AG04449 (cell line): ENCODE measurements at regions not wholly inside any gene's neighbourhood (a gene's known extent, or its start where the extent isn't known, plus 50 kb on each side); places are given as distances from the start of the nearest gene placed in this dataset.

Experiments used
- CTCF ChIA-PET: fragments of 350-600 bp; formaldehyde crosslinking; extraction: SDS; loops from one replicate; lab custom pipeline; 2021; ENCODE audit warnings: antibody characterized with exemption; lab: Yijun Ruan, JAX
- POLR2A ChIA-PET: fragments of 400-600, 350-600 bp; formaldehyde crosslinking; extraction: SDS; loops from one replicate; lab custom pipeline; 2020; ENCODE audit warnings: antibody characterized with exemption, inconsistent platforms; lab: Yijun Ruan, JAX
- DNase-seq: peaks from one replicate; pipeline ENCODE4 v3.0.0-alpha.2; 2010; ENCODE audit warnings: low read depth, low spot score
- H3K4me3 ChIP-seq: 2 replicates; pipeline ENCODE4 v1.5.1; 2011; ENCODE audit warnings: low read depth, mild to moderate bottlenecking, control low read depth, low read length
- TF ChIP-seq, protein P1 (sequence below): IDR thresholded peaks from one replicate; pipeline ENCODE4 v1.5.1; 2011; ENCODE audit warnings: mild to moderate bottlenecking, moderate library complexity, low read length, control low read depth, inconsistent platforms; ENCODE audit not compliant: insufficient read depth; ENCODE audit errors: missing control alignments

DNA sequence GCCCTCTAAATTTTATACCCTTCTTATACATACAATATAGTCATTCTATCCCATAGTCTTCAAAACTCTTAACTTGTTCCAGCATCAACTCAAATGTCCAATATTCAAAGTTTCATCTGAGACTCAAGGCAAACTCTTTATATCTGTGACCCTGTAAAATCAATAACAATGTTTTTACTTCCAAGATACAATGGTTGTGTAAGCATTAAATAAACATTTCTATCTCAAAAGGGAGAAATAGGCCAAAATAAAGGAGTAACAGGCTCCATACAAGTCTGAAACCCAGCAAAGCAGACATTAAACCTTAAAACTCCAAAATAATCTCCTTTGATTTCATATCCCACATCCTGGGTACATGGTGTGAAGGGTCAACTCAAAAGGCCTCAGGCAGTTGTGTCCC, 1299.1 kb downstream of the MRPL39 start:
- POLR2A ChIA-PET, result no interaction called here
- no peak overlapping the region for H3K4me3 ChIP-seq
- TF ChIP-seq, protein P1, sequence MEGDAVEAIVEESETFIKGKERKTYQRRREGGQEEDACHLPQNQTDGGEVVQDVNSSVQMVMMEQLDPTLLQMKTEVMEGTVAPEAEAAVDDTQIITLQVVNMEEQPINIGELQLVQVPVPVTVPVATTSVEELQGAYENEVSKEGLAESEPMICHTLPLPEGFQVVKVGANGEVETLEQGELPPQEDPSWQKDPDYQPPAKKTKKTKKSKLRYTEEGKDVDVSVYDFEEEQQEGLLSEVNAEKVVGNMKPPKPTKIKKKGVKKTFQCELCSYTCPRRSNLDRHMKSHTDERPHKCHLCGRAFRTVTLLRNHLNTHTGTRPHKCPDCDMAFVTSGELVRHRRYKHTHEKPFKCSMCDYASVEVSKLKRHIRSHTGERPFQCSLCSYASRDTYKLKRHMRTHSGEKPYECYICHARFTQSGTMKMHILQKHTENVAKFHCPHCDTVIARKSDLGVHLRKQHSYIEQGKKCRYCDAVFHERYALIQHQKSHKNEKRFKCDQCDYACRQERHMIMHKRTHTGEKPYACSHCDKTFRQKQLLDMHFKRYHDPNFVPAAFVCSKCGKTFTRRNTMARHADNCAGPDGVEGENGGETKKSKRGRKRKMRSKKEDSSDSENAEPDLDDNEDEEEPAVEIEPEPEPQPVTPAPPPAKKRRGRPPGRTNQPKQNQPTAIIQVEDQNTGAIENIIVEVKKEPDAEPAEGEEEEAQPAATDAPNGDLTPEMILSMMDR, result no peak
- CTCF ChIA-PET, result no interaction called here
- no peak for DNase-seq

DNA sequence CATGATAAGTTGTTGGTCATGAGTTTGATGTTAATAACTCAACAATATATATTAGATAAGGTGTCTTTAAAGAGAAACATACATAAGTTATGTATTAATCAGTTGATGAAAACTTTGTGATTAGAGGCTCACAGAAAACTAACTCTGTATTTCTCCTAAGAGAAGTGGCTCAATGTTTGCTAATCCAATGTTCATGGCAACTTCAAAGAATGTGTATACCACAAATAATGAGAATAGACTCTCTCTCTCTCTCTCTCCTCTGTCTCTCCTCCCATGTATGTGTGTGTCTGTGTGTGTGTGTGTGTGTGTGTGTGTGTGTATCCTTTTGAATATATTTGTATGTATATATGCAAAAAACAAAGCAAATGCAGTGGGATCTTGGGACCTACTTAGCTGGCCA, 1304.9 kb downstream of the MRPL39 start:
- DNase-seq, result no peak
- no peak overlapping the region for H3K4me3 ChIP-seq
- CTCF ChIA-PET, result no interaction called here
- TF ChIP-seq, protein P1, result no peak
- POLR2A ChIA-PET, result no interaction called here

DNA sequence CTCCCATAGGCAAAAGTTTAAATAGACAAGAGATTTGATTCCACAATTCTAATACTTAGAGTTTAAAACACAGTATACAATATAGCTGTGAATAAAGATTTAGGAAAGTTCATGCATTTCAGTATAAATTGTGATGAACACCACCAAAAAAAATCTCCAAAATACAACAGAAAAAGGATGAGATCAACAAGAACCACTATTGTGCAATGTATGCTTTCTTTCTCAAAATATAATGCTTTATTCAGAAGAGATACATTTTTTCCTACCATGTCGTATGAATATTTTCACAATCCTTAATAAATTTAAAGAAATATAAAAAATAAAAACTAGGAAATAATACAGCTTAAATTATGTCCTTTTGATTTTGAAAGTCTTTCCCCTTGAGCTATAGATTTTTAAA, 1309.2 kb downstream of the MRPL39 start:
- CTCF ChIA-PET, result no interaction called here
- no peak overlapping the region for H3K4me3 ChIP-seq
- no peak for DNase-seq
- POLR2A ChIA-PET, result no interaction called here
- TF ChIP-seq, protein P1, result no peak

DNA sequence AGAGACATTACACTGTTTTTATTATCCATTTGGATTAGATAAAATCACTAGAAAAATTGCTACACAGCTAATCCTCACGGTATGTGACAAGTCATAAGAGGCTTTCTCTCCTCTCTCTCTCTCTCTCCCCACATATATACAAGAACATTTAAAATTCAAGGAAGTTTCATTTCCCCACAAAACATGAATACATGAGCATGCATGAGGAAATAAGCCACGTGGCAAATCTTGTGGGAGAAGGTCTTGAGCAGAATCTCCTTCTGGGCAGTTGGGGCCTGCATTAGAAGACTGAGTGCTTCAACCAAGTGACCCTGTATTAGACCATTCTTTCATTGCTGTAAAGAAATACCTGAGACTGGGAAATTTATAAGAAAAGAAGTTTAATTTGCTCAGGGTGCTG, 1313.1 kb downstream of the MRPL39 start:
- ChIA-PET POLR2A (no interaction called here), CTCF (no interaction called here)
- H3K4me3 ChIP-seq, result no peak overlapping the region
- DNase-seq, result no peak
- TF ChIP-seq, protein P1, result no peak

DNA sequence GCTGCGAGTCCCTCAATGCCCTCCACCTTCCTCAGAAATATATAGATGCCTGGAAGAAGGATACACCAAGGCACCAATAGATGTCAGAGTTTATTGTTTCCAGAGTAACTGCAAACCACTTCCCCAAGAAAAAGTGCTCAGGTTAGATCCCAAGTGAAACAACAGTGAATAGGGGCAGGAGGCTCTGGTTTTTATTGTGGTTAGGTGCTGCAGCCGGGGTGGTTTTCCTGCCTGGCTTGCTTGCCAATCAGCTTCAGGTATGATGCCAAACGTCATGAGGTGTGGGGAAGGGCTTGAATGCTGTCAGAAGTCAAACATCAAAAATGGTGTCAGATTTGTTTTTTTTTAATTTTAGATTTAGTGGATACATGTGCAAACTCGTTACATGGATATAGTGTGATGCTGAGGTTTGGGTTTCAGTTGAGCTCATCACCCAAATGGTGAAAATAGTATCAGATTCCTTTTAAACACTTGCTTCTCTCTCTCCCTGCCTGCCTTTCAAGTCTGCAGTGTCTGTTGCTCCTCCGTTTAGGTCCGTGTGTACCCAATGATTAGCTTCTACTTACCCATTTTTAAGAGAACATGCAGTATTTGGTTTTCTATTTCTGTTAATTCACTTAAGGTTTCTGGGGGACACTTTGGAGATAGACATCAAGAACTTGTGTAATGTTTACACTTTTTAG, 1317.0 kb downstream of the MRPL39 start:
- ChIA-PET CTCF (no interaction called here), POLR2A (no interaction called here)
- TF ChIP-seq, protein P1, result no peak
- no peak for DNase-seq
- H3K4me3 ChIP-seq, result no peak overlapping the region

DNA sequence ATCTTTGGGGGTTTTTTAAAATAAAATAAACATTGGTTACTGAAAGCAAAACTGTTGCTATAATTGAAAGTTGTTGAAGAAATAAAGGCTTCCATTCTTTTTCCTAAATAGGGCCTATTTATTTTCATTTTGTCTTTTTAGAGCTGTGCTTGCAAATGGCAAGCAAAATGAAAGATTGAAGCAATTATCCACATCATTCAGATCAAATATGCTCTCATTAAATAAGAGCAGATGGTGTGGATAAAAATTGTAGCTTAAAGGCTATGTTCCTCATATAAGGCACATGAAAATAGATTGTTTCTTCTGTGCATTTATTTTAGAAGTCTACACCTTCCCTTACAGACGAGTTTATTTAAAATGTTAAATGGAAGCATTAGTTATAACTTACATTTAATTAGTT, 1317.7 kb downstream of the MRPL39 start:
- H3K4me3 ChIP-seq, result no peak overlapping the region
- no peak for DNase-seq
- ChIA-PET CTCF (no interaction called here), POLR2A (no interaction called here)
- TF ChIP-seq, protein P1, result no peak
